Stimulated activated CD8-positive, alpha-beta memory T cell treated with anti-CD3 and anti-CD28 coated beads, Interleukin-4, amount 100 ng/mL, for 1 hour (primary cell): ENCODE measurements at regions not wholly inside any gene's neighbourhood (a gene's known extent, or its start where the extent isn't known, plus 50 kb on each side); places are given as distances from the start of the nearest gene placed in this dataset.

Experiments
- DNase-seq, 2 donors: peaks; one replicate each; pipeline ENCODE4 v3.0.0-alpha.2; 2020; ENCODE audit warnings: low read depth in 2 of 2, low spot score in 1 of 2

GRCh38 chr11:86120807-86121206 lies 51.9 kb upstream of the PICALM start:
- DNase-seq = no peak

- no peak for DNase-seq
These were observed 51.0 kb upstream of the PICALM start for GRCh38 chr11:86119906-86120305.

GRCh38 chr11:86119077-86119476 lies 50.2 kb upstream of the PICALM start:
- DNase-seq = no peak
